ENCODE measurements at regions not wholly inside any gene's neighbourhood (a gene's known extent, or its start where the extent isn't known, plus 50 kb on each side); places are given as distances from the start of the nearest gene placed in this dataset.

DNA sequence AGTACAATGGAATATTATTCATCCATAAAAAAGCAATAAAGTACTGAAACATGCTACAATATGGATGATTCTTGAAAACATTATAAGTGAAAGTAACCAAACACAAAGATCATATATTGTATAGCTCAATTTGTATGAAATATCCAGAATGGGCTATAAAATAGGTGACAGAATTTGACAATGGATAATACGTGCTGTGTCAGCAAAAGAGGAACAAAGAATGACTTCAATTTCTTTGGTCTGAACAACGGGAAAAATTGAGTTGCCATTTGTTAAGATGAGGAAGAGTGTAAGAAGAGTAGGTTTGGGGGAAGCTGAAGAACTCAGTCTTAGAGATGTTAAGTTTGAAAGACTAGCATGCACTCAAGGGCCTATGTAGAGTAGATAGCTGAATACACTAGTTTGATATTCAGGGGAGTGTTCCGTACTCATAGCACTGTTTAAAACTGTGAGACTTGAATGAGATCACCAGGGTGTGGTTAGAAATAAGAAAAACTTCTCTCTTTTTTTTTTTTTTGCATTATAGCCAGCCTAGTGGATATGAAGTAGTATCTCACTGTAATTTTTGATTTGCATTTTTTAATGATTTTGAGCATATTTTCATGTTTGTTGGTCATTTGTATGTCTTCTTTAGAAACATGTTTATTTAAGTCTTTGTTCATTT is 213.6 kb downstream of the NR4A2 start:
- Mint-ChIP-seq H3K9me3 (peaks cover 28% of the 10 kb centered on the region), H3K27me3 (ENCODE audit: insufficient read depth) (no peaks in the 10 kb centered on the region), H3K36me3 (ENCODE audit: low read depth) (peaks cover 24% of the 10 kb centered on the region), H3K27ac (no peak overlapping the region), H3K4me3 (no peak overlapping the region), H3K4me1 (no peaks in the 10 kb centered on the region)
- Histone ChIP-seq H3K27ac (ENCODE audit: low read depth, low read length) (no peak overlapping the region), H3K9me3 (ENCODE audit: control insufficient read depth, low read length) (no peaks in the 10 kb centered on the region), H3K36me3 (ENCODE audit: control insufficient read depth, insufficient read depth, low read length) (no peaks in the 10 kb centered on the region), H3K4me1 (ENCODE audit: control insufficient read depth, insufficient read depth, low read length) (no peaks in the 10 kb centered on the region), H3K4me3 (ENCODE audit: low read length) (no peak overlapping the region), H3K27me3 (ENCODE audit: control insufficient read depth, insufficient read depth, low read length, poor library complexity, severe bottlenecking) (no peaks in the 10 kb centered on the region), H3K9ac (ENCODE audit: extremely low read depth, low read length, poor library complexity, severe bottlenecking) (no peak overlapping the region)
- no peak for DNase-seq
- TF ChIP-seq, protein P1, sequence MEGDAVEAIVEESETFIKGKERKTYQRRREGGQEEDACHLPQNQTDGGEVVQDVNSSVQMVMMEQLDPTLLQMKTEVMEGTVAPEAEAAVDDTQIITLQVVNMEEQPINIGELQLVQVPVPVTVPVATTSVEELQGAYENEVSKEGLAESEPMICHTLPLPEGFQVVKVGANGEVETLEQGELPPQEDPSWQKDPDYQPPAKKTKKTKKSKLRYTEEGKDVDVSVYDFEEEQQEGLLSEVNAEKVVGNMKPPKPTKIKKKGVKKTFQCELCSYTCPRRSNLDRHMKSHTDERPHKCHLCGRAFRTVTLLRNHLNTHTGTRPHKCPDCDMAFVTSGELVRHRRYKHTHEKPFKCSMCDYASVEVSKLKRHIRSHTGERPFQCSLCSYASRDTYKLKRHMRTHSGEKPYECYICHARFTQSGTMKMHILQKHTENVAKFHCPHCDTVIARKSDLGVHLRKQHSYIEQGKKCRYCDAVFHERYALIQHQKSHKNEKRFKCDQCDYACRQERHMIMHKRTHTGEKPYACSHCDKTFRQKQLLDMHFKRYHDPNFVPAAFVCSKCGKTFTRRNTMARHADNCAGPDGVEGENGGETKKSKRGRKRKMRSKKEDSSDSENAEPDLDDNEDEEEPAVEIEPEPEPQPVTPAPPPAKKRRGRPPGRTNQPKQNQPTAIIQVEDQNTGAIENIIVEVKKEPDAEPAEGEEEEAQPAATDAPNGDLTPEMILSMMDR (conservative IDR thresholded peaks at IDR 0.05): no peak
- WGBS, 2 experiments (ENCODE audit: insufficient coverage in 1 of 2, insufficient read length in 1 of 2): 93 to 96% methylated on average over 2 to 3 of the region's 3 CpGs

DNA sequence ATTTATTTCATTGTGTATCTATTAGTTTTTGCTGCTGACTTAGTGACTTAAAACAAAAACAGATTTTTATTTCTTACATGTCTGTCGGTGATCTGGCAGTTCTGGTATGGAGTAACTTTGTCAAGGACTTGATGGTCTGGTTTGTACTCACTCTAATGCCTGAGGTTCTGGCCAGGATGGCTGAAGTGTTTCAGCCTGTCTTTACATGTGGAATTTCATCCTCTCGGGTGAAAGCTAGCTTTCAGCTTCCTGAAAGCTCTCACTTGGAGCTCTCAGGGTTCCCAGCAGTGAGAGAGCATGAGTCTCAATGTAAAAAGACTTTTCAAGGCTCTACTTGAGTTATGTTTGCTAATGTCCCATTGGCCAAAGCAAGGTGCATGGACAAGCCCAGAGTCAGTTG is 216.4 kb downstream of the NR4A2 start:
- no peaks in the 10 kb centered on the region for H3K9me3 ChIP-seq (ENCODE audit: control insufficient read depth, low read length)
- TF ChIP-seq, protein P1 (conservative IDR thresholded peaks at IDR 0.05): no peak
- Mint-ChIP-seq H3K4me1 (no peaks in the 10 kb centered on the region), H3K9me3 (peaks cover 16% of the 10 kb centered on the region), H3K36me3 (ENCODE audit: low read depth) (peaks cover 14% of the 10 kb centered on the region), H3K27me3 (ENCODE audit: insufficient read depth) (no peaks in the 10 kb centered on the region), H3K4me3 (no peak overlapping the region), H3K27ac (no peak overlapping the region)
- DNase-seq: no peak
- H3K4me3 ChIP-seq (ENCODE audit: low read length): no peak overlapping the region
- no peaks in the 10 kb centered on the region for H3K36me3 ChIP-seq (ENCODE audit: control insufficient read depth, insufficient read depth, low read length)
- WGBS, 2 experiments (ENCODE audit: insufficient coverage in 1 of 2, insufficient read length in 1 of 2): 86 to 93% methylated on average over 2 of the region's 2 CpGs
- H3K9ac ChIP-seq (ENCODE audit: extremely low read depth, low read length, poor library complexity, severe bottlenecking): no peak overlapping the region
- no peaks in the 10 kb centered on the region for H3K4me1 ChIP-seq (ENCODE audit: control insufficient read depth, insufficient read depth, low read length)
- H3K27ac ChIP-seq (ENCODE audit: low read depth, low read length): no peak overlapping the region
- H3K27me3 ChIP-seq (ENCODE audit: control insufficient read depth, insufficient read depth, low read length, poor library complexity, severe bottlenecking): no peaks in the 10 kb centered on the region

DNA sequence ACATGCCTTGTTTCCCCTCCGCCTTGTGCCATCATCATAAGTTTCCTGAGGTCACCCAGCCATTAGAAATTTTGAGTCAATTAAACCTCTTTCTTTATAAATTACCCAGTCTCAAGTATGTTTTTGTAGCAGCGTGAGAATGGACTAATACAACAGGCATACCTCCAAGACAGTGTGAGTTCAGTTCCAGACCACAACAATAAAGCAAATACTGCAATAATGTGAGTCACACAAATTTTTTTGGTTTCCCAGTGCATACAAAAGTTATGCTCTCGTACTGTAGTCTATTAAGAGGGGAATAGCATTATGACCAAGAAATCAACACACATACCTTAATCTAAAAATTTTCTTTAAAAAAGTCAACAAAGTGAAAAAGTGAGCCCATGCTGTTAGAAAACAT is 217.2 kb downstream of the NR4A2 start:
- TF ChIP-seq, protein P1 (conservative IDR thresholded peaks at IDR 0.05): no peak
- Mint-ChIP-seq H3K36me3 (ENCODE audit: low read depth) (peaks cover 7% of the 10 kb centered on the region), H3K9me3 (peaks cover 9% of the 10 kb centered on the region), H3K4me1 (no peaks in the 10 kb centered on the region), H3K4me3 (no peak overlapping the region), H3K27ac (no peak overlapping the region), H3K27me3 (ENCODE audit: insufficient read depth) (no peaks in the 10 kb centered on the region)
- WGBS, 2 experiments (ENCODE audit: insufficient coverage in 1 of 2, insufficient read length in 1 of 2): 80 to 89% methylated on average over 1 to 3 of the region's 3 CpGs
- no peak for DNase-seq
- H3K36me3 ChIP-seq (ENCODE audit: control insufficient read depth, insufficient read depth, low read length): no peaks in the 10 kb centered on the region
- no peaks in the 10 kb centered on the region for H3K9me3 ChIP-seq (ENCODE audit: control insufficient read depth, low read length)
- H3K9ac ChIP-seq (ENCODE audit: extremely low read depth, low read length, poor library complexity, severe bottlenecking): no peak overlapping the region
- no peak overlapping the region for H3K4me3 ChIP-seq (ENCODE audit: low read length)
- H3K4me1 ChIP-seq (ENCODE audit: control insufficient read depth, insufficient read depth, low read length): no peaks in the 10 kb centered on the region
- H3K27me3 ChIP-seq (ENCODE audit: control insufficient read depth, insufficient read depth, low read length, poor library complexity, severe bottlenecking): no peaks in the 10 kb centered on the region
- H3K27ac ChIP-seq (ENCODE audit: low read depth, low read length): no peak overlapping the region

All from endodermal cell (in vitro differentiated cells).